NT2/D1 (cell line): ENCODE measurements at regions not wholly inside any gene's neighbourhood (a gene's known extent, or its start where the extent isn't known, plus 50 kb on each side); places are given as distances from the start of the nearest gene placed in this dataset.

Experiments
- SUZ12 ChIP-seq: IDR thresholded peaks from 2 replicates; pipeline ENCODE4 v1.6.1; 2011; ENCODE audit not compliant: insufficient read length, insufficient read depth; ENCODE audit errors: extremely low read depth
- YY1 ChIP-seq: IDR thresholded peaks from 2 replicates; pipeline ENCODE4 v1.6.1; 2011; ENCODE audit not compliant: insufficient read length, insufficient read depth

- TF ChIP-seq YY1: no peak
- TF ChIP-seq SUZ12: no peak
Observed at GRCh38 chr6:6482256-6482655, 106.3 kb upstream of the LY86 start.
